Lower lobe of right lung (tissue), 2 donors: ENCODE measurements at regions not wholly inside any gene's neighbourhood (a gene's known extent, or its start where the extent isn't known, plus 50 kb on each side); places are given as distances from the start of the nearest gene placed in this dataset.

Experiments used
- ATAC-seq, 2 donors: fragments of 200-7000 bp; cut with Tn5 transposase; one replicate each; pipeline ENCODE4 v1.9.1; 2020 to 2022; ENCODE audit warnings: mild to moderate bottlenecking in 2 of 2, moderate library complexity in 2 of 2
- DNase-seq: peaks from one replicate; pipeline ENCODE4 v3.0.0-alpha.2; 2020
- H3K27ac ChIP-seq: fragments of 200-600 bp; one replicate; pipeline ENCODE4 v1.8.0; 2022
- H3K27me3 ChIP-seq: fragments of 200-600 bp; one replicate; pipeline ENCODE4 v1.8.0; 2022; ENCODE audit warnings: low read depth
- H3K36me3 ChIP-seq: fragments of 200-600 bp; one replicate; pipeline ENCODE4 v1.8.0; 2022; ENCODE audit warnings: mild to moderate bottlenecking
- H3K4me1 ChIP-seq: fragments of 200-600 bp; one replicate; pipeline ENCODE4 v1.8.0; 2022
- H3K4me3 ChIP-seq: fragments of 200-600 bp; one replicate; pipeline ENCODE4 v1.8.0; 2022; ENCODE audit warnings: mild to moderate bottlenecking
- H3K9me3 ChIP-seq: fragments of 200-600 bp; one replicate; pipeline ENCODE4 v1.8.0; 2022
- CTCF ChIP-seq: fragments of 200-600 bp; IDR thresholded peaks from one replicate; pipeline ENCODE4 v1.8.0; 2022; ENCODE audit warnings: antibody characterized with exemption, mild to moderate bottlenecking
- intact Hi-C: fragments of 100-400 bp; cut with DNase I; formaldehyde crosslinking; loops from one replicate; pipeline ENCODE4 v1.11.0; 2022
- donor health status: DM: no; HTN: yes; CAD: no; lungs with severe emphysema.

- Histone ChIP-seq H3K27ac (no peak overlapping the region), H3K4me3 (no peak overlapping the region), H3K27me3 (no peaks in the 10 kb centered on the region), H3K9me3 (no peaks in the 10 kb centered on the region), H3K4me1 (no peaks in the 10 kb centered on the region), H3K36me3 (no peaks in the 10 kb centered on the region)
- ATAC-seq = no peak
- intact Hi-C loops = no loop called here
- DNase-seq = no peak
- TF ChIP-seq CTCF = no peak
Measured at GRCh38 chr5:25707093-25707492, 1062.3 kb upstream of the CDH10 start.

- Histone ChIP-seq H3K36me3 (no peaks in the 10 kb centered on the region), H3K27ac (no peak overlapping the region), H3K4me1 (no peaks in the 10 kb centered on the region), H3K4me3 (no peak overlapping the region), H3K9me3 (no peaks in the 10 kb centered on the region), H3K27me3 (no peaks in the 10 kb centered on the region)
- no peak for DNase-seq
- ATAC-seq = no peak
- no peak for TF ChIP-seq CTCF
- intact Hi-C loops = no loop called here
Measured at GRCh38 chr5:25701936-25702335, 1057.2 kb upstream of the CDH10 start.

- Histone ChIP-seq H3K9me3 (no peaks in the 10 kb centered on the region), H3K36me3 (no peaks in the 10 kb centered on the region), H3K4me1 (no peaks in the 10 kb centered on the region), H3K4me3 (no peak overlapping the region), H3K27me3 (no peaks in the 10 kb centered on the region), H3K27ac (no peak overlapping the region)
- no peak for TF ChIP-seq CTCF
- ATAC-seq (no peak), DNase-seq (no peak)
- intact Hi-C loops = no loop called here
Measured at GRCh38 chr5:25694801-25695200, 1050.0 kb upstream of the CDH10 start.

GRCh38 chr5:25688156-25688555 lies 1043.4 kb upstream of the CDH10 start:
- H3K36me3 ChIP-seq = no peaks in the 10 kb centered on the region

GRCh38 chr5:25669645-25670401 lies 1025.0 kb upstream of the CDH10 start:
- DNase-seq (no peak), ATAC-seq (no peak)
- Histone ChIP-seq H3K27ac (no peak overlapping the region), H3K27me3 (no peaks in the 10 kb centered on the region), H3K9me3 (no peaks in the 10 kb centered on the region), H3K4me3 (no peak overlapping the region), H3K36me3 (no peaks in the 10 kb centered on the region), H3K4me1 (no peaks in the 10 kb centered on the region)
- intact Hi-C loops = no loop called here
- no peak for TF ChIP-seq CTCF

More at GRCh38 chr5:25688156-25688555, 1043.4 kb upstream of the CDH10 start:
- TF ChIP-seq CTCF = no peak
- no peak for ATAC-seq
- no peak overlapping the region for H3K27ac ChIP-seq
- H3K4me3 ChIP-seq = no peak overlapping the region
- H3K4me1 ChIP-seq = no peaks in the 10 kb centered on the region
- intact Hi-C loops = no loop called here
- H3K27me3 ChIP-seq = no peaks in the 10 kb centered on the region
- H3K9me3 ChIP-seq = no peaks in the 10 kb centered on the region
- DNase-seq = no peak
